GM12874 (cell line): ENCODE measurements at regions not wholly inside any gene's neighbourhood (a gene's known extent, or its start where the extent isn't known, plus 50 kb on each side); places are given as distances from the start of the nearest gene placed in this dataset.

Experiments
- CTCF ChIP-seq: IDR thresholded peaks from 2 replicates; pipeline ENCODE4 v1.5.1; 2011; ENCODE audit warnings: low read depth, mild to moderate bottlenecking, control low read depth, low read length, moderate library complexity; ENCODE audit not compliant: insufficient read depth

- TF ChIP-seq CTCF = no peak
These were observed 191.2 kb downstream of the AEBP2 start for GRCh38 chr12:19630536-19630935.

- TF ChIP-seq CTCF = no peak
These were observed 193.9 kb downstream of the AEBP2 start for GRCh38 chr12:19633194-19633593.

GRCh38 chr12:19633641-19634040 lies 194.3 kb downstream of the AEBP2 start:
- no peak for TF ChIP-seq CTCF

- TF ChIP-seq CTCF = no peak
These were observed 200.6 kb downstream of the AEBP2 start for GRCh38 chr12:19639781-19640415.

GRCh38 chr12:19641235-19642080 lies 202.2 kb downstream of the AEBP2 start:
- no peak for TF ChIP-seq CTCF

- no peak for TF ChIP-seq CTCF
These were observed 203.1 kb downstream of the AEBP2 start for GRCh38 chr12:19642345-19642744.

GRCh38 chr12:19643635-19644034 lies 204.3 kb downstream of the AEBP2 start:
- TF ChIP-seq CTCF = no peak
